GM19043 (cell line): ENCODE measurements at regions not wholly inside any gene's neighbourhood (a gene's known extent, or its start where the extent isn't known, plus 50 kb on each side); places are given as distances from the start of the nearest gene placed in this dataset.
A peak's percentile ranks its signal among the peaks of the same experiment; 100 is the strongest.

Experiments used
- ATAC-seq: cut with Tn5 transposase; IDR thresholded peaks from one replicate; pipeline ENCODE4 v1.9.1; 2021; ENCODE audit warnings: low read depth; ENCODE audit not compliant: unreplicated experiment

DNA sequence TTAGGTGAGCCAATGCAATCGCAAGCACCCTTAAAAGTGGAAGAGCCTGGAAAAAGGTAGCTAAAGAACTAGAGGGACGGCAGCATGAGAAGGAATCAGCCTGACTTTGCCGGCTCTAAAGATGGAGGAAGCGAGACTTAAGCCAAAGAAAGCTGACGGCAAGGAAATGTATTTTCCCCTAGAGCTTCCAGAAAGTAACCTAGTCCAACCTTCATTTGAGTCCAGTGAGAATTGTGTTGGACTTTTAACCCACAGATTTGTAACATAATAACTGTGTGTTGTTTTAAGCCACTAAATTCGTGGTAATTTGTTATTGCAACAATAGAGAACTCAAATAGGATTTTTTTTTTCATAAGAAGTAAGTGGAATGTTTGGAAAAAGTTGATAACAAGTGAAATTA, 212.7 kb upstream of the C1QTNF7 start:
- no peak for ATAC-seq

DNA sequence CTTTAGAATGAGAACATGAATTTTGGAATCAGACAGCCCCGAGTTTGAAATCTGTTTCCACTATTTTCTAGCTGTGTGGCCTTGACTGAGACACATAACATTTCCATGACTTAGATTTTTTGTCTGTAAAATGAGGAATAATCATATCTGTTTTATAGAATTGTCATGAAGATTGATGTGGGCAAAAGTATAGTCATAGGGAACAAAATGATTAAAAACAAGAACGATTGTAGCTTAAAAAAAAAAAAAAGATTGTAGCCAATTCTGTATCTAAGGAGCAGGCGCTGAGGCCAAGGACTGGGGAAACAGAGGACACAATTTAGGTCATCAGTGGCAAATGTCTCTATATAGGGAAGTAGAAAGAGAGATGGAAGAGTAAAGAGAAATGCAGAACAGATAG, 201.6 kb upstream of the C1QTNF7 start:
- no peak for ATAC-seq

DNA sequence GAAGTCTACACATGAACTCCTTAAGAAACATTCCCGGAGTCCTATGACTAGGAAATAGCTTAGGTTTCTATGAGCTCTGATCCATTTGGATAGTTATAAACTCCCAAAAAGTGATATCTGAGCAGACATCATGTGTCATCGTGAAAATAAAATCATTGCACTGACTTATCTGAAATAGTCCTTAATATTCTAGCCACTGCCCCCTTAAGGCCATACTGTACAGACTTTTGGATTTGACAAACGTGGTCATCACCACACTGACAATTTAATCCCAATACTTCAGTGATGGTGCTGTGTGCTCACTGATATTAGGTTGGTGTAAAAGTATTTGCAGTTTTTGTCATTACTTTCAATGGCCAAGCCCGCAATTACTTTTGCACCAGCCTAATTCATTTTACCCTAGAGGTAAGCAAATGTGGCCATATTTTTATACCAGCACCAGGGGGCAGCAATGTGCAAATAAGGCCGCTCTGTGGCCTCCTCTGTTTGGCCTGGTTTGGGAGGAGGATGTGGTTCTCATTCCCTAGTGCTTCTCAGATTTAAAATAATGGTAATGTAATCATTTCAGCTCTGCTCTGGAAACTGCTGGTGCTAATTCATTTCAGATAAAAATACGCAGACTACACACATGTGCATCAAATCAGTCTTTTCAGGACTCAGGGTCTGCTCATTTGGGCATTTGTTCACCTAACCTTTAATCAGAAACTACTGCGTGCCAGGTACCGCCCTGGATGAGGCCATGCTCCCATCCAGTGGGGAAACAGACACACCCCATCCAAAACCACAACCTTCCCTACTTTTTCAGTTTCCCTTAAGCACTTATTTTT, 196.4 kb upstream of the C1QTNF7 start:
- peak; percentile 70 for ATAC-seq

DNA sequence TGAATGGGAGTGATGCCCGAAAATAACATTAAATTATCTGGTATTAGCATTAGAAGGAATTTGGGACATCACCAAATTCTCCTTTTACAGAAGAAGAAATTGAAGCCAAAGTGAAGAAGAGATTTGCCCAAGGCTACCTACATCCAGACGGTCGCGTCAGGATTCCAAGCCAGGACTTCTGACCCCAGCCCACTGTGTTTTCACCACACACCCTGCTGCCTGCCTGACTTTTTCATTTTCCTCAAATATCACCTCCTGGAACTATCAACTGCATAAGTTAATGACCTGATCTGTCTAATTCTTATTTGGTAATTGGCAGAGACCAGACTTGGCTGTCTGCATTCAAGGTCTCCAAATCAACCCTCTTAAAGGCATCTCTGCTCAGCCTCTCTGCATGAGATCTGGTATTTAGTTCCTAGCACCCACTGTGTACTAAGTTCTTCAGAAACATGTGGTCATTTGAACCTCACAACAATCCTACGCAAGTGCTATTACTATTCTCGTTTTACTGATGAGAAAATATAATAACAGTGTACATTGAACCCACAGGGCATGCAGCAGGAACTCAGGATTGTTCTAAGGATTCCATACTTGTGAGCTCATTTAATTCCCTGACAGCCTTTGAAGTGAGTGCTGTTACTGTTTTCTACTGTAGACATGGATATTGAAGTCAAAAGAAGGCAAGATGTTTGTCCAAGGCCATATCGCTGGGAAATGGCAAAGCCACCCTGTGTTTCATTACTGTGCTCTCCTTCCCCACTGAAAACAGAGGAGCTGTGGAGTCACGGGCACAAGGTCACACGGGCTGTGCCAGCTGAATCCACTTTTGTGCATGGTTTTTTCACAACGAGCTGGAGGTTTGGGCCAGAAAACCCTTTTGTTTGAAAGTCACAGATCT, 195.2 kb upstream of the C1QTNF7 start:
- no peak for ATAC-seq

DNA sequence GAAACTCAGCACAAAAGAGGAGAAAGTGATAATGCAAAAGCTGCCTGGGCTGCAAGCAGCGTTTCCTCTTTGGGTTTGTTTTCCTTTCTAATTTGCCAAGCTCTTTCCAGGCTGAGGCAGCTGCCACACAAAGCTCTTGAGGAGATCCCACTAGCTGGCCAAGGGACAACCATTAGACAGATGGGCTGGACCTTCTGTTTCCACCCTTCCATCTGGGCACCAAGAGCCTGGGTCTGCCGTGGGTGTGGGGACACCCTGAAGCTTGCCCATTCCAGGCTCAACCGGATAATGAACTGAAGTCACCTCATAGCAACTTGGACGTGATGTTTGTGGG, 194.6 kb upstream of the C1QTNF7 start:
- ATAC-seq = peak; percentile 23

DNA sequence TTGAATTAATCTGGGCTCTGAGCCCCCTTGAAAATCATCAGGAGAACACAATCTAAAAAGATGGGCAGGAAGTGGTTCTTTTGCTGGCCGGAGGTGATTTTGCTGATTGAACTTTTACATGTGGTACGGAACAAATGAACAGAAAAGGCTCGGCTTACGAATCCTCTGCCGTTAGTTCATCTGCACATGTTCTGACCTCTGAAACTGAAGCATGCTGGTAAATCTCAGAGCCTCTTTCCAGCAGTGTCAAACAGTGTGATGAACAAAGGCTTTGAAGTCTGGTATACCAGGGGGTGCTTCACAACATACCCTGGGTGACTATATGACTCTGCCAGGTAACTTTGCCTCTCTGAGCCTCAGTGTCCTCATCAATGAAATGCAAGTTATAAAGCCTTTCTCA, 194.2 kb upstream of the C1QTNF7 start:
- ATAC-seq = peak; percentile 48

DNA sequence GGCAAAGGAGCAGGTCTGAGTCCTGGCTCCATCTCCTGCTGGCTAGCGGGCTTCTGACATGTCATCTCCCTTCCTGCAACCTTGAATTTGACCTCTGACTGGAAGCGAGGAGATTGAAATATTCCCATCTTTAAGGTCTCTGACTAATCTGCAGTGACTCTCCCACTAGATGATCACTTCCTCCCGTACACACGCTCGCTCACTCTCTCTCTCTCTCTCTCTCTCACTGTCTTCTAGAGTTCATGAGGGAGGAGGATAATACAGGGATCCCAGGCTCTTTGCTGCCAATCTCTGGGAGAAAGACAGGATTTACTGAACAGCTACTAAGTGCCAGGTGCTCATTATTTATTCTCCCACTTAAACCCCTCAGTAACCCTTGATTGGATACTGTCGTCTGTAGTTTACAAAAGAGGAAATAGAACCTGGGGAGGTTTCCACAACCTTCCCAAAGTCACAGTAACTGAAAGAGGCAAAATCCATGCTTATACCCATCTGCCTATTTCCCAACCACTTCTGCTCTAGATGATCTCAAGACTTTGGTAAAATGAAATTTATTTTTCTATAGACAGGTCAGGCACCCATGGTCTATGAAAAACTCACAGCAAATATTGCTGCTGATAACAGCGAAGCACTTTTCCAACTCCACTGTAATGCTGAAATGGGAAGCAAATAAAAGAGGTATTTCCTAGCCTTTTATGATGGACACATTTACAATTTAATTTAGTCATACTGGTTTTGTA, 193.5 kb upstream of the C1QTNF7 start:
- ATAC-seq = no peak

DNA sequence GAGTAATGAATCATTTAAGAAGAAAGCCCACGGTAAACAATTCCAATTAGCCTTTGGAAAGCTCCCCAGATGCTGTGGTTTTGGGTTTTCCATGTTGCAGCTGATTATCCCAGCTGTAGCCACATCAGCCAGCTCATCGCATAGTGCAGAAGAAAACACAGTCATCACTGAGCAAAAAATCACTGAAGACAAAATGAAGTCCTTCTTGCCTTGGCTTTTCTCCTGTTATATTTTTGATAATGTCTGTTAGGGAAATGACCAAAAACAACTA, 193.0 kb upstream of the C1QTNF7 start:
- ATAC-seq = no peak

DNA sequence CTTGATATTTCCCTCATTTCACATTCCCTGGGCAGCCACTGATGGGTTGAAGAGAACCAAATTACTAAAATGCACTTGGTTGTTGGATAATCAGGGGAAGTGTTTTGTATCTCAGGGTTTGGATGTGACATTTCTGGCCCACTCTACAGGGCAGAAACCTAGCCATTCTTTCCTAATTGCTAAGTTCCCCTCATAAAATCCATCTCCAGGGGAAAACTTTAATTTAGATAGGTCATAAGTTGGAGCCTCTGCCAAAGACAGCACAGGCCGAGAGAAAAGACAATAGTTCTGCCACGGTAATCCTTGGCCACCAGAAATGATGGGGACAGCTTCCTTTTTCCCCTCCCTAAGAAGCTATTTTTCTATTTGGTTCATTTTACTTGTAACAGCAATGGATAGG, 192.7 kb upstream of the C1QTNF7 start:
- no peak for ATAC-seq

DNA sequence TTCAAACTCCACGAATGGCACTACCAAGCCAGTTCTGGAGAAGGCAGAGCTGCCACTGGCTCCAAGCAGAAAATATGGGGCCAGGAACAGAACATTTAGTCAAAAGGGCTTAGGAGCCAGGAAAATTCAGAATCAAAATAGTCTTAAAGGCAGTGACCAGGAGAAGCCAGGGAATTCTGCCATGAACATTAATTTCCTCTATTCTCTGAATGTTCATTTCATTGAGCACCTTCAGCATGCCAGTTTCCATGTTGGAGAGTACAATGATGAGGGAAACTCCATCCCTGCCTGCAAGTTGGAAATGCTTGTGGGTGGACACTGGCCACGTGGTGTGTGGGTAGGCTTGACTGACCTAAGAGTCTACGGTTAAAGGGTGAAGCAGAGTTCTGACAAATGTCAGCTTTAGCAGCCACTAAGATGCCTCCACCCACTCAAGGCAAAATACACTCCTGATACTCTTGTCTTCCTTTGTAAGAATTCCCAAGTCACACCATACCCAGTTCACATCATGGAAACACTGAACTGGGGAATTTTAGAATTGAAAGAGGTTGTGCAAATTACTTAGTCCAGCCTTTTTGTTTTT, 190.1 kb upstream of the C1QTNF7 start:
- ATAC-seq = no peak

DNA sequence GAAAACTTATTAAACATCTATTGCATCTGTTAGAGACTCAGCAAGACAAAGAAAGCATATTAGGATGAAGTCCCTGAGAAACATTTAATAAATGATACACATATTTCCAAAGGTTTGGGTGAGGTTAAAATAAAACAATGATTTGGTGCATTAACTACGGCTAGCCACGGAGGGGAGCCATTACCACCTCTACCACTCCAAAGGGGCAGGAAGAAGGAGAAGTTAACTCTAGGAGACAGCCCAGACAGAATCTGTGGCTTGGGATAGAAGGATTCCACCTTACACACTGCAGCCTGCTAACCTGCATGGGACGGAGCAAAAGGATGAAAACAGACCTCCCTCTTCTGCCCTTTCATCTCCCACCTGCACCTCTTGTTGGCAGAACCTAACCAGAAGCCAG, 189.1 kb upstream of the C1QTNF7 start:
- ATAC-seq = no peak

DNA sequence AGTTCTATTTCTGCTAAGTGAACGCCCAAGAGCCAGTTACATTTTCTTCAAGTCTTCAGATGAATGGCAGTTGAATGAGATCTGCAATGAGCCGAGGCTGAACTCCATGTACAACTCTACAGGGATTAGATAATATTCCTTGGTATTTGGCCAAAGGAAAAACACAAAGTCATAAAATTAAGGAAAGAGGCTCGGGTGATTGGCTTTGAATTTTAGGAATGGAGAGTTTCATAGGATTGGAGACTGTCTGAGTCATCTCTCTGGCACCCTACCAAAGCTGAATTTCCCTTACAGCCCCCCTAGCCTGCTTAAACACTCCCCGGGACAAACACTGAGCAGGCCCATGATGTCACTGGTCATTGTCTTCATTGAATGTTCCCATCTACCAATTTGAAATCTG, 188.0 kb upstream of the C1QTNF7 start:
- no peak for ATAC-seq

DNA sequence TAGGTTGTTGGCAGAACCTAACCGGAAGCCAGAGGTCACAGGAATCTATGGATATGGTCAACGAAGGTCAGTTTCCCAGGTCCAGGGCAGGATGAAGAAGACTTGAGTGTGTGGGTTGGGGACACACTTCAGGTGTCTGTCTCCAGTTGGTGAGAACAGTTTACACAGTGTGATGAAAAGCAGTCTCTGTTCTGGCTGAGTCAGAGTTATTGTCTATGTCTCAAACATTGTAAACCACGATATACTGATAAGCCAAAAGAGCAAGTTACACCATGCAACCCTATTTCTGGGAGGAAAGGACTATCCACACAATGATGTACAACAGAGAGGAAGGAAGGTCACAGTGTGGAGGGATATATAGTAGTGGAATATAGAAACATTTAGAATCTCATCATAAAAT, 187.1 kb upstream of the C1QTNF7 start:
- no peak for ATAC-seq

DNA sequence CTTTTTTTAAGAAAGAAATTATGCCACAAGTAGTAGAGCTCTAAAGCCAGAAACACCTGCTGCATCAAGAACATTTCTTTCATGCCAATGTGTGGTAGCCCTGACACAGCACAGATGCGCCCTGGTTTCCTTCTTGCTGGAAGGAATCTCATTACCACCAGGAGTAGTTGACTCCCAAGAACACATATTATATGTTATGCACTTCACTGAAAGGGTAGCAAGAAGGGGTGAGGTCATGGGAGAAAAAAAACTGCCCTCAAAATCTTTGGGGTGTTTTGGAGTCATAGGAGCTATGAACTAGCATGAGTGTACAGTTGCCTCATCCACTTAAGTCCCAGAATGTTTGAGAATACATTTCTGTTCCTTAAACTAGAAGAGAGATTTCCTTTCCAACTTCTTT, 185.8 kb upstream of the C1QTNF7 start:
- no peak for ATAC-seq

DNA sequence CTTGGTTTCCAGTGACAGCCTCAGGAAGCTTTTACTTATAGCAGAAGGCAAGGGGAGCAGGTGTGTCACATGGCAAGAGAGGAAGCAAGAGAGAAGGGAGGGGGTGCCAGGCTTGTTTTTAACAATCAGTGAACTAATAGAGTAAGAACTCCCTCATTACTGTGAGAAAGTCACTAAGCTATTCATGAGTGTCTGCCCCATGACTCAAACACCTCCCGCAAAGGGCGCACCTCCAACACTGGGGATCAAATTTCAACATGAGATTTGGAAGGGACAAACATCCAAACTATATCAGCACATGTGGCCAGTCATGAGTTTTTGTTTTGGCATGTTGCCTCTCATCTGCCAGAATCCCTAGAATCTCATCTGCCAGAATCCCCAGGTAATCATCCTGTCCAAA, 183.5 kb upstream of the C1QTNF7 start:
- ATAC-seq = no peak

DNA sequence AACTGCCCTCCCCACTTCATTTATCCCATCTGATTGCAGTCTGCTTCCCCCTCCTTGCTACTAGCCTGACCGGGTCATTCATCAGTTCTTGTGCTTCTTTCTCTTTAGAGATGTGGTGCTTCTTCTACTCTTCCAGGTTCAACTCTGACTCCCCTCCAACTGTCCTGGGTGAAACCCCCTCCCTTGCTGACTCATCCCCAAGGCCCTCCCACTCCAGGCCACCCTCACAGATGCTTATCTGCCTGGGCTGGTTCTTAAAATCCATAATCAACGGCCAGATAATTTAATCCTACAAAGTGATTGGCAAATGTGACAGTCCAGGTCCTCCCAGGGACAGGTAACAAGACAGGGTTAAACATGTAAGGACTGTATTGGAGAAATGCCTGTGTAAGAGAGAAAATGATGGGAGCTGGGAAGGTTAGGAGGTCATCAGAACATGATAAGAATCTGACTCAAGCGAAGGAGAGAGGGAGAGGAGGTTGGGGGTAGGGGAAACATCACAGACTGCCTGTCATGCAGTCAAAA, 182.8 kb upstream of the C1QTNF7 start:
- ATAC-seq = no peak

DNA sequence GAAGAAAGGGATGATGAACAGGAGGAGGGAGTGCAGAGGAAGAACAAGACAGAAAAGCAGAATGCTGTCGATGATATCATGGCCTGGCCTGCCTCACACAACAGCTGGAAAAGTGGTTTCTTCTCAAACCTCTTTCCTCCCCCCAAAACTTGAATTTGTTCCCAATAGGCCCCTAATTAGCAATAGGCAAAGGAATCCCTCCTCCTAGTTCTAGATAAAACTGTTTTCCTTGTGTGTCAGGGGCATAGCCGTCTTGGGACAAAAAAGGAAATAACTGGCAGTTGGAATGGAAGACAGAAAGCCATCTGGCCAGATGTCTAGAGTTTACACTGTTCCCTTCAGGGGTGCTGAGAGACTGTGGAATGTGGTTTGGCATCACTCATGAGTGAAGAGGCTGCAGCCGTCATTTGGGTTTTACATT, 177.8 kb upstream of the C1QTNF7 start:
- no peak for ATAC-seq

DNA sequence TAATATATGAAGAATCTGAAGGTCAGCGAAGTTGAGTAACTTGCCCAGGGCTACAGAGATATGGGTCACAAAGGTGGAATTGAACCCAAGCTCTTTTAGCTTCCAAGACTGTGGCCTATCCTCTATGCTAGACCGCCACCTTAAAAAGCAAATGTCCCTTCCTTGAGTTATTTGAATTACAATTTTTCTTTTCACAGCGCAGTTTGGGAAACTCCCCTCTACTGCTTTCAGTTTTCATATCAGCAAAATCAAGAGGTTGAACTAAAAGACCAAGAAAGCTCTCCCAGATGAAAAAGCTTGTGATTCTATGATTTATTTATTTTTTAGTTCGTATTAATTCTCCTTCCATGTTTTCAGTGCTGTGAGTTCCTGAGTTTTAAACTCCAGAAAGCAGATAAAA, 174.5 kb upstream of the C1QTNF7 start:
- peak; percentile 79 for ATAC-seq

DNA sequence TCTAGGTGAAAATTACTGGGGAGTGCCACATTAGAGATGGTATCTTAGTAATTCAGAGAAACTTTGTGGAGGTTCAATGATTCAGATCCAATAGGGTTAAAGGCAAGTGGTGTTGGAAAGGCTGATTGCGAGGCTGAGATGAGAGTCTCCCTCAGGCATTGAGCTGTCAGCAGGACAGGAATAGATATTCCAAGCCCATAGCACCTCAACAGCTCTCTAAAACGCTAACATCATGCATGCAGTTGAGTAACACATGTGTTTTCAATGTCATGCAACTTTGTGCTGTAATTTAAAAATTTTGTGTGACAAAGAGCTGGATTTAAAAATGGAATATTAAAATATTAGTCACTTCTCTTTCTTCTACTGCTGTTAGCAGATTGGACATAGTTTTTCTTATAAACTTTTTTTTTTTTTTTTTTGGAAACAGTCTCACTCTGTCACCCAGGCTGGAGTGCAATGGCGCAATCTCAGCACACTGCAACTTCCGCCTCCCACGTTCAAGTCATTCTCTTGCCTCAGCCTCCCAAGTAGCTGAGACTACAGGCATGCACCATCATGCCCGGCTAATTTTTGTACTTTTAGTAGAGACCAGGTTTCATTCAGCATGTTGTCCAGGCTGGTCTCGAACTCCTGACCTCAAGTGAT, 173.5 kb upstream of the C1QTNF7 start:
- no peak for ATAC-seq

DNA sequence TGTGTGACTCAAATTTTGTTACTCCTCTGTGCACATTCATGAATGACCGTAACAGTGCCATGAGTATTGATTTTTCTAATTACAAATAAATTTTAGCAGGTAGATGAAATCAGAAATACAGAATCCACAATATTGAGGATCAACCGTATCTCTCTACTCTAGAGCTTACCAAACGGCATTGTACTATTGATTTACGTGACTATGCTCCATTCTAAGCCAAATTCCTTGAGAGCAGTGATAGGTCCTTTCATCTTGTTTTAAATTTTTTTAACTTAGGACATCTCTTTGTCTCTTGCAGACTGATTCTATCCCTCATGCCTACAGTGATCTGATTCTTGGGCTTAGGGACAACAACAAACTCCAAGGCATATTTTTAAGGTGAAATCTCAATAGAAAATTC, 172.3 kb upstream of the C1QTNF7 start:
- no peak for ATAC-seq
